ENCODE measurements at regions not wholly inside any gene's neighbourhood (a gene's known extent, or its start where the extent isn't known, plus 50 kb on each side); places are given as distances from the start of the nearest gene placed in this dataset.
"Not testable (repeated sequence)": the region's sequence is repeated elsewhere in the genome, so short reads cannot be mapped to it uniquely, and the experiment has no call there.

DNA sequence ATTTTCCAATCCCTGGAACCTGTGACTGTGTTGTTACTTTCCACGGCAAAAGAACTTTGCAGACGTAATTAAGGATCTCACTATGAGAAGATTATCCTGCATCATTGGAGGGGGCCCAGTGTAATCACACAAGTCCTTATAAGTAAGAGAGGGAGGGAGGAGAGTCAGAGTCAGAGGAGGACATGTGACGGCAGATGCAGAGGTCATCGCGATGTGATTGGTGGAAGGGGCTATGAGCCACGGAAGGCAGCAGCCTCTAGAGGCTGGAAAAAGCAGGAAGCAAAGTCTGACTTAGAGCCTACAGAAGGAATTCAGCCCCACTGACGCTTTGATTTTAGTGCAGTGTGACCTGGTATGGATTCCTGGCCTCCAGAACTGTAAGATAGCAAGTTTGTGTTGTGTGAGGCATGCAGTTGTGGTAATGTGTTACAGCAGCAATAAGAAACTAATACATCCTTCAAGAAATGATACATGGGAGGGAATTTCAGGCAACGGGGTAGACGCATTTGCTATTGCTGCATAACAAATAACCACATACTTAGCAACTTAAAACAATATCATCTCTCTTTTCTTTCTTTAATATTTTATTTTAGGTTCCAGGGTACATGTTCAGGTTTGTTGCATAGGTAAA, 112.7 kb upstream of the SERPINE2 start:
- TF ChIP-seq, protein P1, sequence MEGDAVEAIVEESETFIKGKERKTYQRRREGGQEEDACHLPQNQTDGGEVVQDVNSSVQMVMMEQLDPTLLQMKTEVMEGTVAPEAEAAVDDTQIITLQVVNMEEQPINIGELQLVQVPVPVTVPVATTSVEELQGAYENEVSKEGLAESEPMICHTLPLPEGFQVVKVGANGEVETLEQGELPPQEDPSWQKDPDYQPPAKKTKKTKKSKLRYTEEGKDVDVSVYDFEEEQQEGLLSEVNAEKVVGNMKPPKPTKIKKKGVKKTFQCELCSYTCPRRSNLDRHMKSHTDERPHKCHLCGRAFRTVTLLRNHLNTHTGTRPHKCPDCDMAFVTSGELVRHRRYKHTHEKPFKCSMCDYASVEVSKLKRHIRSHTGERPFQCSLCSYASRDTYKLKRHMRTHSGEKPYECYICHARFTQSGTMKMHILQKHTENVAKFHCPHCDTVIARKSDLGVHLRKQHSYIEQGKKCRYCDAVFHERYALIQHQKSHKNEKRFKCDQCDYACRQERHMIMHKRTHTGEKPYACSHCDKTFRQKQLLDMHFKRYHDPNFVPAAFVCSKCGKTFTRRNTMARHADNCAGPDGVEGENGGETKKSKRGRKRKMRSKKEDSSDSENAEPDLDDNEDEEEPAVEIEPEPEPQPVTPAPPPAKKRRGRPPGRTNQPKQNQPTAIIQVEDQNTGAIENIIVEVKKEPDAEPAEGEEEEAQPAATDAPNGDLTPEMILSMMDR (IDR thresholded peaks at IDR 0.05; ENCODE audit: unreplicated experiment), result no peak
- no peak overlapping the region for H3K4me3 Mint-ChIP-seq (ENCODE audit: low read depth)
- H3K4me1 Mint-ChIP-seq (ENCODE audit: low read depth), result peaks cover under 1% of the 10 kb centered on the region
- H3K27ac Mint-ChIP-seq, result no peak overlapping the region
- no peaks in the 10 kb centered on the region for H3K36me3 Mint-ChIP-seq (ENCODE audit: insufficient read depth)
- no peaks in the 10 kb centered on the region for H3K27me3 Mint-ChIP-seq
- DNase-seq (ENCODE audit: low spot score, unreplicated experiment), result no peak
- H3K9me3 Mint-ChIP-seq (ENCODE audit: low read depth), result peaks cover 9% of the 10 kb centered on the region

DNA sequence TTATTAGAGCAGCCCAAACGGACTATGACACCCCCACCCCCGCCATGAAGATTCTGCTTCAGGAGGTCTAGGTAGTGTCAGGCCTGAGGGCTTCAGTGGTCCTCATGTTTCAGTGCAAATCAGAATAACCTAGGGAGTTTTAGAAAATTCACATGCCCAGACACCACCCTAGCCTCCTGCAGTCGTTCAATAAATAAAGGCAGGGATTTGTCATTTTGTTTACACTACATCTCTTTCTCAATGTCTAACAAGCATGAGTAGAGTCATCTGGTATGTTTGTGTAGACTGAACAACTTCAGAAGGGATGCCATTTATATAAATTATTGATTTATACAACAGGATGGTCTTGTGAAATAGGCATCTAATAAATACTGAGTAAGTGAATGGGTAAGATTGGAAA, 112.1 kb upstream of the SERPINE2 start:
- no peak for DNase-seq (ENCODE audit: low spot score, unreplicated experiment)

DNA sequence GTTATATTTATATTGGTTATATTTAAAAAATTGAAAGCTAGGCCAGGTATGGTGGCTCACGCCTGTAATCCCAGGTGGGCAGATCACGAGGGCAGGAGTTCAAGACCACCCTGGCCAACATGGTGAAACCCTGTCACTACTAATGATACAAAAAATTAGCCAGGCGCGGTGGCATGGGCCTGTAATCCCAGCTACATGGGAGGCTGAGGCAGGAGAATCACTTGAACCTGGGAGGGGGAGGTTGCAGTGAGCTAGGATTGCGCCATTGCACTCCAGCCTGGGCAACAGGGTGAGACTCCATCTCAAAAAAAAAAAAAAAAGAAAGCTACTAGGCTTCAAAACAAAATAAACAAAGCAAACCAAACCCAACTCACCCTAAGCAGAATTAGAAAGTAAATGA, 109.0 kb upstream of the SERPINE2 start:
- H3K9me3 Mint-ChIP-seq (ENCODE audit: low read depth); H3K27me3 Mint-ChIP-seq; DNase-seq (ENCODE audit: low spot score, unreplicated experiment); H3K4me1 Mint-ChIP-seq (ENCODE audit: low read depth); H3K36me3 Mint-ChIP-seq (ENCODE audit: insufficient read depth); H3K27ac Mint-ChIP-seq; H3K4me3 Mint-ChIP-seq (ENCODE audit: low read depth): not testable (repeated sequence)

More for the DNA sequence above, 112.1 kb upstream of the SERPINE2 start:
- no peaks in the 10 kb centered on the region for H3K27me3 Mint-ChIP-seq
- TF ChIP-seq, protein P1 (IDR thresholded peaks at IDR 0.05; ENCODE audit: unreplicated experiment), result no peak
- H3K4me1 Mint-ChIP-seq (ENCODE audit: low read depth), result peaks cover 7% of the 10 kb centered on the region
- no peak overlapping the region for H3K27ac Mint-ChIP-seq
- no peak overlapping the region for H3K4me3 Mint-ChIP-seq (ENCODE audit: low read depth)
- H3K36me3 Mint-ChIP-seq (ENCODE audit: insufficient read depth), result no peaks in the 10 kb centered on the region
- peaks cover 9% of the 10 kb centered on the region for H3K9me3 Mint-ChIP-seq (ENCODE audit: low read depth)

DNA sequence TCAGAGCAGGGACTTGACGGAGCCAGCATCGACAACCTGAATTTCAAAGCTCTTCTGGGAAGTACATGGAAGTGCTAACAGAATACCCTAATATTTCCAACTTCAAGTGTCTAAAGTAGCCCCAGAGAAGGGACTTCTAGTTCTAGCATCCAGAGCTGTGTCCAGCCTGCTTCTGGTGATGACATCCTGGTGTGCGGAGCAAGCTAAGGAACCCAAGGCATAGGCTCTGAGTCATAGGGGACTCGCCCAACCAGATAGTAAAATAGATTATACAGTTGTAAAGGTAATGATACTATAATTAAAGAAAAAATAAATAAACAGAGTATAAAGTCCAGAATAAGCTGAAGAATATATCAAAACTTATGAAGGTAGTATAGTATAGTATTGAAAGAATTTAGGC, 108.1 kb upstream of the SERPINE2 start:
- peaks cover 8% of the 10 kb centered on the region for H3K4me1 Mint-ChIP-seq (ENCODE audit: low read depth)
- peaks cover 9% of the 10 kb centered on the region for H3K9me3 Mint-ChIP-seq (ENCODE audit: low read depth)
- no peak for DNase-seq (ENCODE audit: low spot score, unreplicated experiment)
- no peak overlapping the region for H3K27ac Mint-ChIP-seq
- H3K4me3 Mint-ChIP-seq (ENCODE audit: low read depth), result no peak overlapping the region
- no peaks in the 10 kb centered on the region for H3K36me3 Mint-ChIP-seq (ENCODE audit: insufficient read depth)
- no peaks in the 10 kb centered on the region for H3K27me3 Mint-ChIP-seq
- TF ChIP-seq, protein P1 (IDR thresholded peaks at IDR 0.05; ENCODE audit: unreplicated experiment), result no peak

DNA sequence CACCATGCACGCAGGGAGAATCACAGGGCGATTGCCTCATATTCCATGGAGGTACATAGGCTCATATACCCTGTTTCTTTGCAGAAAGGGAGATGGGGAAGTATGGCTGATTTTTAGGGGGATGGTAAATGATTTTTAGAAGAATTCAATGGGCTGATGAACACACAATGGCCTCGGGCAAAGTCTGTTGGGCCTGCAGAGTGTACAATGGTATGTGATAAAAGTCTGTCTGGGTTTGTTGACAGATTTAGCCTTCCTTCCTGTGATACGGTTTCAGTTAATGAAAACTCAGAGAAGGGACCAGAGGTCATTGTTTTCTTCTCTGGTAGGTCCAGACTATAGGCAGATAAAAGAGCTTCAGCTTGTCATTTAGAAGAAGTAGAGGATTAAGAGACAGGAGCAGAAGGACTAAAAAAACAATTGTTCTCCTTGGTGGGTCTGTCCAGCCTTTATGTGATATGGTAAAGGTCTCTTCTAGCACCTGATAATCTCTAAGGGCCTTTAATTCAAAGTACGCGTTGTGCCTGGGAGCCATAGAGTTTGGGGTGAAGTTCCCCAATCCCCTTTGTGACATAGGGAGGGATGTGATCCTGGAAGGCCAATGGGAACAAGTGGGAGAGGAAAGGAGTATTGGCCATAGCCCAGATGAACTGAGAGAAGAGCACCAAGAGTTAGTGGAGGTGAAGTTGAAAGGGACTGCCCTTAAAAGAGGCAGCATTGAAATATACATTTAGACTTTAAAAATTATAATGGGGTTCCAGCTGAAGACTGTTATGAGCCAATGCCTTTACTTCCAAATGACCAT, 107.5 kb upstream of the SERPINE2 start:
- TF ChIP-seq, protein P1 (IDR thresholded peaks at IDR 0.05; ENCODE audit: unreplicated experiment), result no peak
- Mint-ChIP-seq H3K36me3 (ENCODE audit: insufficient read depth) (no peaks in the 10 kb centered on the region), H3K4me1 (ENCODE audit: low read depth) (peaks cover 8% of the 10 kb centered on the region), H3K4me3 (ENCODE audit: low read depth) (no peak overlapping the region), H3K27me3 (no peaks in the 10 kb centered on the region), H3K27ac (no peak overlapping the region), H3K9me3 (ENCODE audit: low read depth) (peaks cover 4% of the 10 kb centered on the region)
- no peak for DNase-seq (ENCODE audit: low spot score, unreplicated experiment)

Measured in progenitor cell of endocrine pancreas (in vitro differentiated cells).